ENCODE measurements at regions not wholly inside any gene's neighbourhood (a gene's known extent, or its start where the extent isn't known, plus 50 kb on each side); places are given as distances from the start of the nearest gene placed in this dataset.
A peak's percentile ranks its signal among the peaks of the same experiment; 100 is the strongest.
"Not testable (repeated sequence)": the region's sequence is repeated elsewhere in the genome, so short reads cannot be mapped to it uniquely, and the experiment has no call there.

DNA sequence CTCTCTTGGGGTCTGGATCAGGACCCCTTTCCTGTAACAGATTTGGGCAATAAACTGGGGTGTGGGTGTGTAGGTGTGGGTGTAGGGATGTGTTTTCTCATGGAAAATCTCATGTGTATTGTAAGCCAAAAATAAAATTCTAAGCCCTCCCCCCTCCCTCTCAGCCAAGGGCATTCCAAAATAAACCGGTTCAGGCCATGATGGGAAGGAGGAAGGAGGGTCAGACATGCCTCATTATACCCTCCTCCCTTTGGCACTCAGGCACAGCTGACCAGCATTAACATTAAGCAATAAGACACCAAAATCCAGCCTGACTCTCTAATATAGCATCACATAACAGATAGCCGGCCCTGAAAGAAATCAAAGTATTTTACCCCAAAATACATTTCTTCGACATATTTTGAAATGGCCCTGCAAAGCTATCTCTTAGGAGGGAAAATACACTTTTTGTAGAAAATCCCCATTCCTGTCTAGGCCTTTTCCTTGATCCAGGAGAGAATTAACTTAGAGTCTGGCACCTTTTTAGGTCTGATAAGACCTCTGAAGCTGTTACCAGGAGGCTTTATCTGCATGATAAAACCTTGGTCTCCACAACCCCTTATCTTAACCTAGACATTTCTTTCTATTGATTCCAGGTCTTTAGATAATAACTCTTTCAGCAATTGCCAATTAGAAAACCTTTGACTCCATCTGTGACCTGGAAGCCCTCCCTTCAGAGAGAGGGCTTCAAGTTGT is 128.7 kb upstream of the COL5A2 start:
- no peak for DNase-seq (ENCODE audit: low read depth)

DNA sequence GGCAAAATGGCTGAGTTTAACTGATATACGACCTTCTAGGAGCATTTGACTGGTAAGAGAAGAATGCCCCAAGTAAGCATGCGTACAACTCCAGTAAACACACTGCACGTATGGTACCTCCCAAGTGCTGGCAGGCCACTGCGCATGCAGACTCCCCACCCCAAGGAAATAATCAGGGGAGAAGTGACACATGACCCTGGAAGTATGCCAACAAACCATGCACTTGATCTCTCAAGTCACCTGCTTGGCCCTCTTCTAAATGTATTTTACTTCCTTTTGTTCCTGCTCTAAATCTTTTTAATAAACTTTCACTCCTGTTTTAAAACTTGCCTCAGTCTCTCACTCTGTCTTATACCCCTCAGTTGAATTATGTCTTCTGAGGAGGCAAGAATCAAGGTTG is 129.8 kb upstream of the COL5A2 start:
- DNase-seq (ENCODE audit: low read depth), result no peak

DNA sequence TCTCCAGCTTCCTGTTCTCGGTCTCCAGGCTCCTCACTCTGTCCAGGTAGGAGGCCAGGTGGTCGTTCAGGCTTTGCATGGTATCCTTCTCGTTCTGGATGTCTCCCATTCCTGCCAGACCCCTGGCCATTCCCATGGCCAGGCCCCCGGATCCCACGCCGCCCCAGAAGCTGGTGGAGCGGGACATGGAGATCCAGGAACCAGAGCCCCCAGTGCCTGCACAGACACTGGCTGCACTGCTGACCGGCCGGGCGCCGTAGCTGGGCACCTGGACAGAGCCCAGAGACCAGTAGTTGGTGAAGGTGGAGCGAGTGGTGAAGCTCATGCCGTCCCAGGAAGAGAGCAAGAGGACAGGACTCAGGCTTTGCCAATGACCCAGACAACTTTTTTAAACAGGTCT is 129.1 kb upstream of the WDR75 start:
- no peak for DNase-seq (ENCODE audit: low read depth)

DNA sequence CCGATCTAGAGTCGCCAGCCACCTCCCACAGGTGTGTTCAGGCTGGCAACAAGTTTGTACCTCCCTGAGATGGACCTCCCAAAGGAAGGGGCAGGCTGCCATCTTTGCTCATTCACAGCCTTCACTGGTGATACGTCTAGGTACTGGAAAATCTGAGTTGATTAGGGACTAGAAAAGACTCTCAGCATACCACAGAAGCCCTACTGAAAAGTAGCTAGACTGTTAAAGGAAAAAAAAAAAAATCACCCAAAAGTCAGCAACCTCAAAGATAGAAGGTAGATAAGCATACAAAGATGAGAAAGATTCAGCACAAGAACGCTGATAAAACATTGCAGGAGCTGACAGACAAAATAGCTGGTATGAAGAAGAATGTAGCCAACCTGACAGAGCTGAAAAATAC is 128.6 kb upstream of the WDR75 start:
- DNase-seq (ENCODE audit: low read depth), result no peak

DNA sequence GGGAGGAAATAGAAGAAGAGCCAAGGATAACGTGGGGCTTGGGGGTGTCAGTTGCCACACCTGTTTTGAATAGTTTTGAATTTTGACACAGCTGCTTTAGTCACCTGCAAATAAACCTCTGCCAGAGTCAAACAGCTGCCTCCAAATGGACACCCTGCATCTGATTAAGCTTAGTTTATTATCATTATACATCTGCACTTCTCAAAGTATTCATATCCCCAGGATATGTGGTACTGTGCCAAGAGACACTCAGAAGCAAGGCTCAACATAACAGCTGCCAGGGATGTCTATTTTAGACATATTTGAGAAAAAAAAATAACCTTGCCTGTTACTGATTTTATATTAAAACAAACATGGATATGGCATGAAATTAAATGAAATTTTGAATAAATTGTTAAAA is 122.5 kb upstream of the WDR75 start:
- DNase-seq (ENCODE audit: low read depth), result no peak

DNA sequence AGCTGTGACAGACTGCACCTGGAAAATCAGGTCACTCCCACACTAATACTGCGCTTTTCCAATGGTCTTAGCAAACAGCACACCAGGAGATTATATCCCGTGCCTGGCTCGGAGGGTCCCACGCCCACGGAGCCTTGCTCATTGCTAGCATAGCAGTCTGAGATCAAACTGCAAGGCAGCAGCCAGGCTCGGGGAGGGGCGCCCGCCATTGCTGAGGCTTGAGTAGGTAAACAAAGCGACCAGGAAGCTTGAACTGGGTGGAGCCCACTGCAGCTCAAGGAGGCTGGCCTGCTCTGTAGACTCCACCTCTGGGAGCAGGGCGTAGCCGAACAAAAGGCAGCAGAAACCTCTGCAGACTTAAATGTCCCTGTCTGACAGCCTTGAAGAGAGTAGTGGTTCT is 121.8 kb upstream of the WDR75 start:
- DNase-seq (ENCODE audit: low read depth), result not testable (repeated sequence)

DNA sequence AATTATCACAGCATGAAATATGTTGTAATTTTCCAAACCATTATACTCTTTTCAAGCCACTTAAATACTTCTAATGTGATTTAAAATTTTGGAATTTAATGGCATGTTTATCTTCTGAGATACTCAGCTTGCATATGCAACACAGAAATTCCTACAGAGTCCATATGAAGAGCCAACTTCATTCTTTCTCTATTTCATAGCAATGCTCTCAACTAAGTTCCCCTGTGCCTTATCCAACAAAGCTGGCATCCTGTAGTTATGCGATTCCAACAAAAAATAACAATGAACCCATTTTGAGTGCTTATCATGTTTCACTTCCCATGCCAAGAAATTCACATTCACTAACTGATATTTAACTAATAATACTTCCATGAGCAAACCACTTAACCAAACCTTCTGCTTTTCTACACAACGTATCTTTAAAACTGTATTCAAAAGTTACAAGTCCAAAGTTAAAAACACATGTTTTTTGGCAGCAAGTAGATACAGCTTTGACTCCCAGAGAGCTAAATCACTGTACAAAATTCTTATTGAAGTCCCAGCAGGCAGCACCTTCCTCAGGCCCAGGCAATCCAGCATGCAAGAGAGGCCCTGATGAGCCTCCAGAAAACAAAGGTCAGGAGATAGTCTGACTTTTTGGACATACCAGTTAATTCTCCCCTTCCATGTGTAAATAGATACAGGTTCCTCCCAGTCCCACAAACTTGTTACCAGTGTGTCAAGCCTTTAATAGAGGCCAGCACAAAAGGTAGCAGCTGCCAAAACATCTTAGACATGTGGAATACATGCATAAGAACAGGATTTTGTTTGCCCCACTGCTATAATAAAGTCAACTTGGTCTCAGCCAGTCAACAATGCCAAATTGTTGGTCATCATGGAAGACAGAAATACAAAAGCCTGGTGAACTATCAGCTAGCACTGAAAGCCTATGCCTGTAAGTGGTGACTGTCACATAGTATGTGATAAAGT is 113.1 kb upstream of the WDR75 start:
- no peak for DNase-seq (ENCODE audit: low read depth)

DNA sequence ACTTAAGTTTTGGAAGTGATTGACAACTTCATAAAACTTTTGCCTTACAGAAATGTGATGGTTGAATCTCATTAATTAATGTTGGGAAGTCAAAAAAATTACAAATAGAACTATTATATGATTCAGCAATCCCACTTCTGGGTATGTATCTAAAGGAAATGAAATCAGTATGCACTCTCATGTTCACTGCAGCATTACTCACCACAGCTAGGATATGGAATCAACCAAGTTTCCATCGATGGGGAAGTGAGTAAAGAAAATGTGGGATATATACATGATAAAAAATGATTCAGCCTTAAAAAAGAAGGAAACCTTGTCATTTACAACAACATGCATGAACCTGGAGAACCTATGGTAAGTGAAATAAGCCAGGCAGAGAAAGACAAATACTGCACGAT is 112.4 kb upstream of the WDR75 start:
- DNase-seq (ENCODE audit: low read depth), result no peak

DNA sequence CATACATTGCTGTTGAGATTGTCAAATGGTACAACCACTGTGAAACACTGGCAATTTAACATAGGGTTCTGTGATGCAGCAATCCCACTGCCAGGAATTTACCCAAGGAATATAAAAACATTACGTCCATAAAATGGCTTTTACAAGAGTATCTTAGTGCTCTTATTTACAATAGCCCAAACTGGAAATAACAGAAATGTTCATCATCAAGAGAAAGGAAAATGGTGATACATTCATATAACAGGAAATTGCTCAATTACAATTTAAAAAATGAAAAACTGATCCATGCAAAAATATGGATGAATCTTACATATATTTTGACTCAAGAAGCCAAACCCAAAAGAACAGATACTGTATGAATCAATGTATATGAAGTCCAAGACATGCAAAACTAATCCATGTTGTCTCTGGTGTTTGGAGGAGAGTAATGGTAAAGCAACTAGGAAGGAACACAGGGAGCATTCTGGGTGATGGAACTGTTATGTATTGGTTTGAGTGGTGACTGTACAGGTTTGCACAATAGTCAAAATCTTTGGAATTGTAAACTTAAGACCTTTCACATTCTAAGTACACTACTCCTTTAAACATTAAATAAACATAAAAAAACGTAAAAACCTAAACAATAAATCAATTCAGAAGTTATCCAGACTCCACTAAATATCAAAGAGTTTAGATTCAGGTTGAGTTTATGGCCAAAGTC is 104.8 kb upstream of the WDR75 start:
- no peak for DNase-seq (ENCODE audit: low read depth)

DNA sequence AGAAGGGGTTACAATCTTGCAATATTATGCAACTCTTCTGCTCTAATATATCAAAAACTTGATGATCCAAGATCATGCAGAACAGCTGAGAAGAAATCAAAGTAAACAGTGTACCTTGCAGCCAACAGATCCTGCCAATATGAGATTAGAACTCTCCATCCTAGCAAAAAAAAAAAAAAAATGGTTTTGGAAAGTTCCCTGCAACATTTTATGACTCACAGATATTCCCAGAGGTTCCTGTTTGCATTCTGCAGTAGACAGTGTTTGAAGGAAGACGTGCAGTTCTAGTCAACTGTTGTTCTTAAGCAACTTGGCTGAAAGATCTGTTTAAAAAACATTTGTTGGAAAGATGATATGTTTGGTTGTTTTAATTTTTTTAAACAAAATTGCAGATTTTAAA is 103.6 kb upstream of the WDR75 start:
- no peak for DNase-seq (ENCODE audit: low read depth)

DNA sequence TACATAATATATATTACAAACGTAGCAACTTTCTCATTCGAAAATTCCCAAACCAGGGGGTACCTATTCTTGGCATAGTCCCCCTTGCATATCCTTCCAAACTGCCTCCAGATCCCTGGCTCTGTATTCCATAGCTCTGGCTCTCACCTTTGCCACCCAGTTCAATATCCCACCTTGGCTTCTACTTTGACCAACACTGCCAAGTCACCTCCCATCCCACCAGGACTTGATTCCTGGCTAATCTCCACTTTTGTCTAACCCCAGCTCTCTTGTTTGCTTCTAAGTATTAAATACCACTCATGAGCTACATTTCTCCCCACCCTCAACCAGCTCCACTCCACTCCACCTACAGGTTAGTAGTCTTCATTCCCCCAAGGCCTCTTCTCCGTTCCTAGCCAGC is 103.2 kb upstream of the WDR75 start:
- DNase-seq (ENCODE audit: low read depth), result no peak

DNA sequence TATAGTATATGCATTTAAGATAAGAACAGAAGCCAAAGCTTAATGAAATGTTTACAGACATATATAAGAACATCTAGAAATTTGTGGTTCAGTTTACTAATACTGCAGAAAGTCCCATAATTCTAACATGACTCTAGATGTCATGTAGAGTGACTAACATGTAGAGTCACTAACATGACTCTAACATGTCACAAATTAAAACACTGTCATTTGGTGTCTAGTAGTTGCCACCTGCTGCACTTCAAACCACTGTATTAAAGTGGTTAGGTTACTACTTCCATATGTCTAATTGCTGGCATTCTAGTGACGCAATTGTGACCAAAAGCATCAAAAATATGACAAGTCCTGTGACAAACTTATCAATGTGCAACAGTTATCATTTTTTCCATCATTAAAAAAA is 100.2 kb upstream of the WDR75 start:
- no peak for DNase-seq (ENCODE audit: low read depth)

DNA sequence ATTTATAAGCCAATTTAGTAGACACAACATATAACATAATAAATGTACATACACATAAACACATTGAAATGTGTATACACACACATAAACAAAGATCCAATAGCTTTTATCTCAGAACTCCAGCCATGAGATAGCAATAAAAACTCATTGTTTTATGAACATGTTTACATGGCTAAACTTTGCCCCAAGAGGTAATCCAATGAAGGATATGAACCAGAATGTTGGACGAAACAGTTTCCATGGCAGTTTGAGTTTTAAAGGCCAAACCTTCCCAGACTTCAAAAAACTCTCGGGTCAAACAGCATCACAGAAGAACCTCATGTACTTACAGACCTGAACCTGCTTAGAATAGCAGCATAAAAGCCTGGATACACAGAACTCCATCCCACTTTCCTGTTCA is 97.2 kb upstream of the WDR75 start:
- no peak for DNase-seq (ENCODE audit: low read depth)

DNA sequence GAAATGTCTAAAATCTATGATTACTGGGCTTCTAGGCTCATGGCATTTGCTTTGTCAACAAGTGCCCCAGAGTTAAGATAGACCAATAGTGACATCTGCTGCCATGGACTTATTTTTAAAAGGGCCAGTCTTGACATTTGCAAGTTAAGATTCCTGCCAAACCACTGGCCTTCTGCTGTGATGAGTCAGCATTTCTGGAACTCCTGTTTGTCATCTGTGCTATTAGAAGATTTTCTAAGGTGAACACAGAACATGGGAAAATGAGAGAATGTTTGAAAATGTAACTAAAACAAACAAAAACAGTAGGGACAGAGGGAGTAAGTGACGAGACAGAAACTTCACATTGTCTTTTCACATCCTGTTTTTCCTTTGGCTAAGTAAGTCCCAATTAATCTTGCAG is 93.7 kb upstream of the WDR75 start:
- DNase-seq (ENCODE audit: low read depth), result peak; percentile 96

DNA sequence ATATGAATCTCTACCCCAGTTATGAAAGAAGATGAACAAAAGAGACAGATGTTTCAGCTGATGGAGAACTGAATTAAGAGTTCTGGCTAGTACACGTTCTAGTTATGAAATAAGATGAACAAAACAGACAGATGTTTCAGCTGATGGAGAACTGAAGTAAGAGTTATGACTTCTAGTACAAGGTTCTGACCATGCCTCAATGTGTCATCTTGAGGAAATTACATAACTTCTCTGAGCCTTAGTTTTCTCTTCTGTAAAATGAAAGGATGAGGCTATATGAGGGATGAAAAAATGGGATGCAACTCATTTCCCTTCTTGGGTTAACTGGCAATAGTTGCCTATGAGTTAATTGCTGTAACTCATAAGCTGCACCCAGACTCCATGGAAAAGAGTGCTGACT is 92.9 kb upstream of the WDR75 start:
- no peak for DNase-seq (ENCODE audit: low read depth)

DNA sequence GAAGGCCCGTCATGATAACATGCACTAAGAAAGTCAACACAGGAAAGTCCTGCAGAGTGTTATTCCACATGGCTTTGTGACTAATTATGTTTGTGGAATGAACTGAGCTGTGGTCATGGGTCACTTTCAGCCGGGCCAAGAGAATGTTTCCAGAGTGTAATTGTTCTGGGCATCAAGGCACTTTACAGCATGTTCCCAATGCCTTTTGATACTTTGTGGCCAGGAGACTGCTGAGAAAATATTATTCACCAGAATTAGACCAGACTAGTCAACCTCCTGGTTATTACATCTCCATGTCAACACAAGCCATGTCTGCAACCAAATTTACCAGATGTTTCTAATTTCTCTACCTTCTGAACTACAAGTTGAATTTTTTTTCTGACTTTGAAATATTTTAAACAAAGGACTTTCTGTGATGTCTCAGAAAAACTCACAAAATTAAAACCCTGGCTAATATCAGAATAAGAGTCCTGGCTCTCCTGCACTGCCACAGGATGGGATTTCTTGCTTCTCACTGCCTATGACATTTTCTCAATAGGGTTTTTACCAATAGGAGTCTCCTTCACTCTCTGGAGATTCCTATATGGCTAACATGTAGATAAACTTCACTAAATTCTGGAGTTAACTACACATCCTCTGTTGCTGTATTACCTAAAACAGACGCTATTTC is 90.6 kb upstream of the WDR75 start:
- peak; percentile 95 for DNase-seq (ENCODE audit: low read depth)

DNA sequence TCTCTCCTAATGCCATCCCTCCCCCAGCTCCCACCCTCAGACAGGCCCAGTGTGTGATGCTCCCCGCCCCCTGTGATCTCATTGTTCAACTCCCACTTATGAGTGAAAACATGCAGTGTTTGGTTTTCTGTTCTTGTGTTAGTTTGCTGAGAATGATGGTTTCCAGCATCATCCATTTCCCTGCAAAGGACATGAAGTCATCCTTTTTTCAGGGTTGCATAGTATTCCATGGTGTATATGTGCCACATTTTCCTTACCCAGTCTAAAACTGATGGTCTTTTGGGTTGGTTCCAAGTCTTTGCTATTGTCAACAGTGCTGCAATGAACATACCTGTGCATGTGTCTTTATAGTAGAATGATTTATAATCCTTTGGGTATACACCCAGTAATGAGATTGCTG is 89.3 kb upstream of the WDR75 start:
- DNase-seq (ENCODE audit: low read depth), result not testable (repeated sequence)

DNA sequence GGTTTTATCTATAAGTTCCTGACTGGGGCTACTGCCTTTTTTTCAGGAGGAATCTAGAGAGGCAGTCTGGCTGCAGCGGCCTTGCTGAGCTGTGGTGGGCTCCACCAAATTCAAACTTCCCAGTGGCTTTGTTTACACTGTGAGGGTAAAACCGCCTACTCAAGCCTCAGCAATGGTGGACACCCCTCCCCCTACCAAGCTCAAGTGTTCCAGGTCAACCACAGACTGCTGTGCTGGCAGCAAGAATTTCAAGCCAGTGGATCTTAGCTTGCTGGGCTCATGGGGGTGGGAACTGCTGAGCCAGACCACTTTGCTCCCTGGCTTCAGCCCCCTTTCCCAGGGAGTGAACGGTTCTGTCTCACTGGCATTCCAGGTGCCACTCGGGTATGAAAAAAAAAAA is 83.9 kb upstream of the WDR75 start:
- peak; percentile 38 for DNase-seq (ENCODE audit: low read depth)

DNA sequence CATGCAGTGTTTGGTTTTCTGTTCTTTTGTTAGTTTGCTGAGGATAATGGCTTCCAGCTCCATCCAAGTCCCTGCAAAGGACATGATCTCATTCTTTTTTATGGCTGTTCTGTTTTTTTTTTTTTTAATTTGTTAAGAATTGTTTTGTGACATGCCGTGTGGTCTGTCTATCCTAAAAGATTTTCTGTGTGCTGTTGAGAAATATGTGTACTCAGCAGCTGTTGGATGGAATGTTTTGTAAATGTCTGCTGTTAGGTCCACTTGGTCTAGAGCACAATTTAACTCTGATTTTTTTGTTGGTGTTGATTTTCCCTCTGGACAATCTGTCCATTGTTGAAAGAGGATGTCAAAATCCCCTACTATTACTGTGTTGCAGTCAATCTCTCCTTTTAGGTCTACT is 80.4 kb upstream of the WDR75 start:
- no peak for DNase-seq (ENCODE audit: low read depth)

DNA sequence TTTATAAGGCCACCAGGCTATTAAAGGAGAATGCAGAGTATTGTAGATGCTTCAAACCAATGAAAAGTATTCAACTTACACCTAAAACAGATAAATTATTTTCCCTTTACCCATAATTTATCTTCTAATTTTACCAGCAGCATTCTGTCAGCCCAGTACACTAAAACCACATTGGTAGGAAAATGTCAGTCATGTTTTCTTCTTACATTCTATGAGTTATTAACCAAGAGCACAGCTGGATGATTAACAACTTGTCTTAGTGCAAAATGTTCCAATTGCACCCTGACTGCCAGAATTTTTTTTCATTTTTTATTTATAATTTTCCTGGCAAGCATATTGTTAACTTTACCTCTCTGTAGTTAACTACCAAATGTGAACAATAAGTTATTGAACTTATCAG is 79.0 kb upstream of the WDR75 start:
- peak; percentile 46 for DNase-seq (ENCODE audit: low read depth)

DNA sequence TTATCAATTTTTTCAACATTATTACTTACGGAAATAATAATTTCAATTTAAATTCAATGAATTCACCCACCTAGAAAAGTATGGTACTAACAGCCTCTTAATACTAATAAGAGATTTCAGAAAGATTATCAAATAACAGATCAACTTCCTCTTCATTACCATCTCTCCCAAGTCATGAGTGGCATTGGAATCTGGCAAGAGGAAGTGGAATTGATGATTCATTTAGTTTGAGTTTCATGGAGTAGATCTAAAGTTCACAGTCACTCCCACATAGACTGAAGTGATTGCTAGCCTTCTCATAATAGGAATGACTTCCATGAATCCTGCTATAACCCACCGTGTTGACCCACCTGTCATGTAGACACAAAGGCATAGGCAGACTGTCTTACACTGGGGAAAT is 77.7 kb upstream of the WDR75 start:
- peak; percentile 92 for DNase-seq (ENCODE audit: low read depth)

DNA sequence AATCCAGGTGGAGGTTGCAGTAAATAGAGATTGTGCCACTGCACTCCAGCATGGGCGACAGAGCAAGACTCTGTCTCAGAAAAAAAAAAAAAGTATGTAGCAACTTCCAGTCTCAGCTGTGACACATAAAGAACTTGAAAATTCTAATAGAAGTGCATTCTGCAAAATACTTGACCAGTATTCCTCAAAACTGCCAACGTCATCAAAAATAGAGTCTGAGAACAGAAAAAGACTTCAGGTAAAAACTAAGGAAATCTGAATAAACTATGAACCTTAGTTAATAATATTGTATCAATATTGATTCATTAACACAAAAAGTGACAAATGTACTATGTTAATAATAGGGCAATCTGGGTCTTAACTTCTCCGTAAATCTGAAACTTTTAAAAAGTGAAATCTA is 76.7 kb upstream of the WDR75 start:
- peak; percentile 36 for DNase-seq (ENCODE audit: low read depth)
